NB4 (cell line): ENCODE measurements at regions not wholly inside any gene's neighbourhood (a gene's known extent, or its start where the extent isn't known, plus 50 kb on each side); places are given as distances from the start of the nearest gene placed in this dataset.

Experiments
- CTCF ChIP-seq: IDR thresholded peaks from one replicate; pipeline ENCODE4 v1.5.1; 2012; ENCODE audit warnings: low read depth, low read length
- MAX ChIP-seq: IDR thresholded peaks from 2 replicates; pipeline ENCODE4 v1.6.1; 2011; ENCODE audit warnings: low read depth, low read length

- no peak for TF ChIP-seq CTCF
- TF ChIP-seq MAX = no peak
Measured at GRCh38 chr12:92365836-92366235, 220.2 kb upstream of the BTG1 start.
